GM18907 (cell line): ENCODE measurements at regions not wholly inside any gene's neighbourhood (a gene's known extent, or its start where the extent isn't known, plus 50 kb on each side); places are given as distances from the start of the nearest gene placed in this dataset.
A peak's percentile ranks its signal among the peaks of the same experiment; 100 is the strongest.
"Not testable (repeated sequence)": the region's sequence is repeated elsewhere in the genome, so short reads cannot be mapped to it uniquely, and the experiment has no call there.

ENCODE experiments used
- ATAC-seq: cut with Tn5 transposase; IDR thresholded peaks from one replicate; pipeline ENCODE4 v1.9.1; 2021; ENCODE audit warnings: mild to moderate bottlenecking, moderate library complexity; ENCODE audit not compliant: unreplicated experiment

DNA sequence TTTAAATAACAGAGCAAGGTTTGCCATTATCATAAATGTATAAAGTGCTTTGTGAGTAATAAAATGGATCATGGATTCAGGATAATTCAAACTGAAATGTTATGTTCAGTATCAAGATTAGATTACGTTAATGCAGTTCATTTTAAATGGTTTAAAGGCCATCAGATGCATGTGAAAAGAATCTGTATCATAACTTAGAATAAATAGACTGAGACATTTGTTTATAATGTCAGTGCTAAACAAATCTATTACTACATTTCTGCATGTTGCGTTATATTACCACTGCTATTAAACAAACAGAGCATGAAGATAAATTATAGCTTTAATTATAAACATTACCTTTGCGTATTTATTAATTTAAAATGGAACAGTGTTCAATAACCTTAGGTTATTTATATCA, 160.2 kb downstream of the TOX3 start:
- ATAC-seq: no peak

DNA sequence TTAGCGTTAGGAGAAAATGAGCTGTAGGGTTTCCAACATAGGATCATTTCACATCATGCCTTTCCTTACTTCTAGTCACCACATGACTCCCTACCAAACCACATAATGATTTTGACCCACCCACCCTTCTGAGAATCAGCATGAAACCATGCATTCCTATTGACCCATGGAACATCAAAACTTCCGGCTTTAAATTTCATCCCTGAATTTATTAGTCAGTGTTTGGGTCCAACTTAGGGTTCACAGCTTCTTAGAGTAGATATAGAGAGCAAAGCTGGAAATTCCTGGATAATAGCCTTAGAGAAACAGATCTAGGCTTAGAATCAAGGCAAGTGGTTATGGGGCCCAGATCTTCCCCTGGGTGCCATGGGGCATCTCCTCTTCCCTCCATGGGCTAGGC, 162.6 kb downstream of the TOX3 start:
- ATAC-seq: no peak

DNA sequence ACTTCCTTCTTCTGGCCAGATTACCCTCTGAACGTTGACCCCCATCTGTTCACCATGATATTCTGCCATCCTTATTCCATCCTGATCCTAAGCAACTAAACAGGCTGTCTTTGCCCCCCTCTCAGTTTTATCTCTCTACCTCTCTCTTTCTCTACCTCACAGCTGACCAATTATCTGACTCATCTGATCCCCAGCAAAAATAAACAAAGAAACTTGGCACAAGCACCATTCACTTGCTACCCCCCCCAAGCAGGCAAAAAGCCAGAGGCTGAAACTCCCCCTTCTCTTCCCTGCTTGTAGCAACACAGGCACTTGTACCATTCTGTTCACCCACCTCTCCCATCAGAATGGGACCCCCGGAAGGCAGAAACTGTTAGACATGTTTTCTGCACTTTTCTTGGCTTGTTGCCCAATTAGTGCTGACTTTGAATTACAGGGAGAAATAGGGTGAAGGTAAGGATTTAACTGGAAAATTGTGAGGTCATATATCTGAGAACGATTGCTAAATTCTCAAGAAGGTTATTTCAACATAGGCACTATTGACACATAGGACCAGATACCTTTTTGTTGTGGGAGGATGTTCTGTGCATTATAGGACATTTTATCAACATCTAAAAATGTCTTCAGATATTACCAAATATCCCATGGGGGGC, 163.2 kb downstream of the TOX3 start:
- ATAC-seq: no peak

DNA sequence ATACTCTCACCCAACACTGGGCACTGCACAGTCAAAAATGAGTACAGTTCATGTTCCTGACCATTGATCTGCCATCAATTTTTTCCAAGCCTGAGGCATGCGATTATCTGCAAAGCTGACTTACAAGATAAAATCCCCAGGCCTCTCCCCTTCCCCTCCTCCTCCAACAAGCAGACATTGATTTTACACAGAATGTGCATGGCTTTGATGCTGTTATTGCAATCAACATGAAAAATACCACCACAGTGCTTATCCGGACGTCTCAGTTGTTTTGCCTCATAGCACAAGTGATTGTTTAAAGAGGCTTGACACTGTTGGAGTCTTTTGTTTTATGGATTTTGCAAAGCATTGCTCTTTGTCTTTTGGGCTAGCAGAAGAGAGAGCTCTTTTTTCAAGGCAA, 163.8 kb downstream of the TOX3 start:
- ATAC-seq: no peak

DNA sequence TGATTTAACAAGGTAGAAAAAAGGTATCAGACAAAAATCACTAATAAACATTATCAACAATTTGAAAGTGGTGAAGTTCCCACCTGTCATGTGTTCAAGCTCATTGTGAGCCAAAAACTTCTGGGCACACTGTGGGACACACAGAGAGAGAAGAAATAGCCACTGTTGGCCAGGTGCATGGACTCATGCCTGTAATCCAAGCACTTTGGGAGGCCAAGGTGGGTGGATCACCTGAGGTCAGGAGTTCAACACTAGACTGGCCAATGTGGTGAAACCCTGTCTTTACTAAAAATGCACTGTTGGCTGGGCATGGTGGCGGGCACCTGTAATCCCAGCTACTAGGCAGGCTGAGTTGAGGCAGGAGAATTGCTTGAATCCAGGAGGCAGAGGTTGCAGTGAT, 167.4 kb downstream of the TOX3 start:
- ATAC-seq: no peak

DNA sequence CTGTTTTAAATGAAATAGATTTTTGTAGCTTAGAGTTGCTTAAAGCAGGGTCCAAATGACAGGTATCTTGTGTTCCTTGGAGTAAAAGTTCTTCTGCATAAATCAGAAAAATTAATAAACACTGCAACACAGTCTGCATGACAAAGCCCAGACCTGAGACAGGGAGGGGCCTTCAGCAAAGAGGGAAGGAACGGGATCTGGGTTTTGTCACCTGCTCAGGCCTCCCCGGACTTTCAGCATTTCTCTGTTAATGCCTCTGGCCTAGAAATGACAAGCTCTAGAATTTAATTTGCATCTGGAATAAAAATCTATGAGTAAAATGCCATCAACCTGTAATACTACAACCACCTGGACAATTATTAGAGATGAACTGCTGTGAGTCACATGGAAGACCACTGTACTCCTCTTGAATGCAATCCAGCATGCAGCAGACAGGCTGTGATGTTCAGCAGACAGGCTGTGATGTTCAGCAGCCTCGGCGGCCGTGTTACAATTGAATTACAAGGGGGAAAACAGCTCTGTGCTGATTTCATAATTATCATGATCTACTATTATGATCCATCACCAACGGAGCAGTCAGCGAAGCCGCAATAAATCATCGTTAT, 170.2 kb downstream of the TOX3 start:
- ATAC-seq: no peak

DNA sequence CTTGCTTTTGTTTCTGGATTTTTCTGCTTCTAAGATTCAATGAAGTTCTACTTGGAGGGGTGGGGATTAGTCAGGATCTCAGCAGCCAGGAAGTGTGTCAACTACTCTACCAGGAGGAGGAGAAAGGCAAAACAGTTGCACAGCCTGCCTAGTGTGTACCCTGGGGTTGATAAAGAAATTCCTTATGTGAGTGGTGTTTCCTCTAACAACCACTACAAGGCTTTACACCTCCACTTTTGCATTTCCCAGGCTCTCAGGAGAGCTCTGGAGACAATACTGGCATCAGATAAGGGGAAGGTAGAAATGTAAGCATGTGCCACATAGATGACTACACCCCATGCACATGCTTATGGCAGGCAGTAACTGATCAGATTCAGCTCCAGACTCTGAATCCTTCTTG, 174.6 kb downstream of the TOX3 start:
- no peak for ATAC-seq

DNA sequence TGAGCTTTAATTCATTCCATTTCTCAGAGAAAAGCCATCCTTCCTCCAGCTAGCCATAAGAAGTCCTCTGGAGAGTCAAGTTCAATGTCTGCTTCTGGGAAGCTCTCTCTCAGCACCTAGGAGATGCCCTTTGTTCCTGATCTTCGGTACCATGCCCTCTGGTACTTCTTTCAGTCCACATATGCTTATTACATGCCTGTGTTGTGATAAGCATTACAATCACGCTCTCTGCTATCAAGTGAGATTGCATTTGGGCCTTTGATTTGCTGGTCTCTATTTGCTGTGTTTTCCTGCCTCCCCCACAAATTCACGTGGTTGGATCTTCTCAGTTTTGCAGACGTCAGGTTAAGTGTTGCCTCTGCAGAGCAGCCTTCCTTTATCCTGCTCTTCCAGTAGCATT, 178.1 kb downstream of the TOX3 start:
- no peak for ATAC-seq

DNA sequence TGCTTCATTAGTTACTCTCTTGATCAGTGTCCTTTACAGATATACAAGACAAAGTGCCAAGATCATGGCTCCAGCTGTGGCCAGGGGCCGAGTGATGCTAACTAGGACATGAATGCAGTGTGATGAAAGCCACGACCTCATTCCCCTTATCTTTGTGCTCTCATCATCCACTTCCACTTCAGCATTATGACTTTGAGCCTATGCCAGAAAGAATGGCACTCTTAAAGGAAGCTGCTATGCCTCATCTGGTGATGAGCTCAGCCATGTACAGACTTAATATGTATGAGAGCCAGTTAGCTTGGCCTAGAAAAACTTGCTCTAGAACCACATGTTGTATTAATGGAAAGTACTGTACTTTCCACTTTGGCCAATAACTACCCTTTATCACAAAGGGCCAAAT, 179.1 kb downstream of the TOX3 start:
- no peak for ATAC-seq

DNA sequence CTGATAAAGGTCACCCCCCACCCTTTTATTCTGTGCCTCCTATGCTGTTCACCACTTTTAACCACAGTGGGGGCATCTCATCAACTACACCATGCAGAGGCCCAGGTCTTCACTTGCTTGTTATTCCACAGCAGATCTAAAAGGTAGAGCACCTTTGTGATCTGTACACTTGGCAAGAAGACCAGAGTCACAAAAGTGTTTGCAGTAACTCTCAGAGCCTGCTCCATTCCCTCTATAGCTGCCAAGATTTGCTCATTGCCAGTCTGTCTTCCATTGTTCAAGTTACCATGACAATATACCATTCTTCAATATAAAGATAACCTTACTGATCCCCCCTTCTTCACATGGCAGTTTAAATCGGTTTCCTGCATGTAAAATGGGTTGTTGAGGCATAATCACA, 180.0 kb downstream of the TOX3 start:
- no peak for ATAC-seq

DNA sequence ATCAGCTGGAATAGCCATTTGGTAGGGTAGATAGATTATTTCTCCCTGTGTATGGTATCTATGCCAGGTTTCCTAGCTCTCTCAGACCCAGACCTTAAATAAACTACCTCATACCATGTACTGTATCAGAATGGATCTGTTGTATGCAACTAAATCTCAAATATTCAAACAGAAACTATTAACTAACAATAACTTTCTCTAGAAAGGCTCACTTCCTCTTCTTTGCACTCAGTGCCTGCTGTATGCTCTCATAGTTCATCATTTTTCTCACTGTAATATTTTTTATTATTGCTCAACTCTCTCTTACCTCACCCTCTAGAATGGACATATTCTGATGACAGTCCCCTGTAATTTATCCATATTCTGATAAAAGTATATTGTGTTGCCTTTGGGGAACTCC, 182.4 kb downstream of the TOX3 start:
- peak; percentile 83 for ATAC-seq

DNA sequence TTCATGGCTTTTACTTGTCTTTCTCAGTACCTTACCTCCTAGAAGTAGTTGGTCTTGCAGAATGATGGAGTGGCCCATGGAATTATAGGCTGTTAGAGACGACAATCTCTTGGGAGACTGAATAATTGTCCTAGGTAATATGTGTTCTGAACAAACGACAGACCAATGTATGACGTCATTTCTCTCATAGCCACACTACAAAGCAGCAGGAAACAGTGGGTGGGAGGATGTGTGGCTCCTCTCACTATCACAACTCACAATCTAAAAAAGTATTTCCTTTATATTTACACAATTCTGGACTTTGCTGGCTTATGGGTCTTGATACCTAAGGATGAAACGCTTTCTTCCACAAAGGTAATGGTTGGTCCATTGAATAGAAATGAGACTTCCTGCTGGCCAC, 183.9 kb downstream of the TOX3 start:
- no peak for ATAC-seq

DNA sequence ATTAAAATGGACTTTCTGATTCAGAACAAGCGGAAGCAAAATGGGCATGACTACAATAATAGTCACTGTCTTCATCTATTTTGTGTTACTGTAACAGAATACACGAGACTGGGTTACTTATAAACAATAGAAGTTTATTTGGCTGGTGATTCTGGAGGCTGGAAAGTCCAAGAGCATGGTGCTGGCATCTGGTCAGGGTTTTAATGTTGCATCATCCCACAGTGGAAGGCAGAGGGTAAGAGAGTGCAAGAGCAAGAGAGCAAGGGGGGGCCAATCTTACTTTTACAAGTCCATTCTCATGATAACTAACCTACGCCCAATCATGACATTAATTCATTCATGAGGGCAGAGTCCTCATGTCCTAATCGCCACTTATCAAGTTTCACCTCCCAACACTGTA, 189.2 kb downstream of the TOX3 start:
- ATAC-seq: no peak

DNA sequence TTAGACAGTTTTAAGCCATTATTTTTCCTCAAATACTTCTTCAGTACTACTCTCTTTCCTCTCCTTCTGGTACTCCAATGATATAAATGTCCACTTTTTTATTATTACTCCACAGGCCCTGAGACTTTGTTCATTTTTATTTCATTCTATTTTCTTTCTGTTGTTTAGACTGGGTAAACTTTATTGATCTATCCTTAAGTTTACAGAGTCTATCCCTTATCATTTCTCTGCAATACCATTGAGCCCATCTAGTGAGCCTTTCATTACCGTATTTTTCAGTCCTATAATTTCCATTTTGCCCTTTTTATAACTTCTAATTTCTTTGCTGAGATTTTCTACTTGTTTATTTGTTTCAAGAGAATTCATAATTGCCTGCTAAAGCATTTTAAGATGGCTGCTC, 193.7 kb downstream of the TOX3 start:
- no peak for ATAC-seq

DNA sequence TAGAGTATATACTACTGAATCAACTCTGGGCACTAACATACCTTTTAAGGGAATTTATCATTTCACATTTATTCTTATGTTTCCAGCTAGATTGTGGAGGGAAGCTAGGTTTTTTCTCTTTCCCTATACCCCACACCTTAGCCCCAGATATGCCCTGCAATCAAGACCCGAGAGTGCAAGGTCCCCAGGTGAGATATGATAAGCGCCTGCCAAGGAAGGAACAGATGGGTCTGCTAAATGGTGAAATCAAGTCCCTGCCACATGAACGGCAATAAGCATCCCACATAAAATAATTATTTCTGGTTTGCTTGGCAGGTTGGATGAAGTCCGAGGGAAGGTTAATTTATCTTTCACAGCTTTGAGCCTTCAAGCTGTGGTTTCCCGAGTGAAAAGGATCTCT, 195.5 kb downstream of the TOX3 start:
- no peak for ATAC-seq

DNA sequence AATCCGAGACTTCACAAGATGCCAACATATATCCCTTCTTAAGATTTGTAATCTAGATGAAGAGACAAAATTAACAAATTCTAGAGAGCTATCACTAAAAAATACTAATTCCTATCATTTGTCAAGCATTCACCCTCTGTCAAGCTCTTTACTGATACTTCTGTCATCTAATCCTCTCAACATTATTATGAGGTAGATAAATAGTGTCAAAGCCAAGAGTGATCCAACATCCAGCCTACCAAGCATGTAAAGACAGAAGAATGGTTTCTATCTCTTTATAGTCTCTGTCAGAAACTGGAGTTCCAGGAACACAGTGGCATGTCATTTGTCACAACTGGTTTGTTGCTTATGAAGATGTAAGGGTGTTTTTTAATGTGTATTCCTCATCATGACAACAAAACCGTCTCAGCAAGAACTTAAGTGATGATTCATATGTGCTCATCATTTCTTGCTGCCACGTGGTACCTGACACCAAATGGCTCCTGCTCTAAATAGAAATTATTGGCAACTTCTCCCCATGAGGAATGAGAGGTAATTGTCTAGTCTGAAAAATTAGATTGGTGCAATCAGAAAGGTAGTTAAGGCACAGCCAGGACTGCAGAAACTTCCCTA, 196.8 kb downstream of the TOX3 start:
- ATAC-seq: no peak

DNA sequence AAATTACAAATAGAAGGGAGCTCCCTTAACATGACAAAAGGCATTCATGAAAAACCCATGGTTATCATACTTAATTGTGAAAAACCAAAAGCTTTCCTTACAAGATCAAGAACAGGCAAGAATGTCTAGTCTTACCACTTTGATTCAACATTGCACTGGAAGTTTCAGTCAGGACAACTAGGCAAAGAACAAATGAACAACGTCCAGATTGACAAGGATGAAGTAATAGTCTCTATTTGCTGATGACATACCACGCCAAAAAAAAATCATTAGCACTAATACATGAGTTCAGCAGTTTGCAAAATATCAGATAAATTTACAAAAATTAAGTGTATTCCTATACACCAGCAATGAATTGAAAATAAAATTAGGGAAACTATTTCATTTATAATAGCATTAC, 200.2 kb downstream of the TOX3 start:
- no peak for ATAC-seq

DNA sequence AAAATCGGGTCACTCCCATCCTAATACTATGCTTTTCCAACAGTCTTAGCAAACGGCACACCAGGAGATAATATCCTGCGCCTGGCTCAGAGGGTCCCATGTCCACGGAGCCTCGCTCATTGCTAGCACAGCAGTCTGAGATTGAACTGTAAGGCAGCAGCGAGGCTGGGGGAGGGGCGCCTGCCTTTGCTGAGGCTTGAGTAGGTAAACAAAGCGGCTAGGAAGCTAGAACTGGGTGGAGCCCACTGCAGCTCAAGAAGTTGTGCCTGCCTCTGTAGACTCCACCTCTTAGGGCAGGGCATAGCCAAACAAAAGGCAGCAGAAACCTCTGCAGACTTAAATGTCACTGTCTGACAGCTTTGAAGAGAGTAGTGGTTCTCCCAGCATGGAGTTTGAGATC, 213.3 kb downstream of the TOX3 start:
- not testable (repeated sequence) for ATAC-seq

DNA sequence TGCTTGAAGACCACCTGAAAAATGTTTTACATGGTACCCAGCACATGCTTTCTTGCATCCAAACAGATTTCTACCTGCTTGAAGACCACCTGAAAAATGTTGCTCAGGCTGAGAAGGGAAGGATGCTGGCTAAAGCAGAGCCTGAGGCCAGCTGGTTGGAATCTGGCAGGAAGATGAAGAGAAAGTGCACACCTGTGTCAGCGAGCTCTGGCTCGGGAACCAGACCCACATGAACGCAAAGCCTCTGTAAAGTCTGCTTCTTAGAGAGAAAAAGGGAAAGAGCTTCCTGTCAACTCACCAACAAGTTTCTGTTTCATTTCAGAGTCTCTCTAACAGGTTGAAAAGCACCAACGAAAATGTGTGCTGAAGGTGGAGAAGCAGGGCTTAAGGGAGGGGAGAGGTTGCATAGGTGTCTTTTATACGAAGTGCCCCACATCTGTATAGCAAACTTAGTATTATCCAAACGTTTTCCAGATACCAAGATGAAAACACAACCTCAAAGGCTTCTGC, 226.0 kb downstream of the TOX3 start:
- no peak for ATAC-seq

DNA sequence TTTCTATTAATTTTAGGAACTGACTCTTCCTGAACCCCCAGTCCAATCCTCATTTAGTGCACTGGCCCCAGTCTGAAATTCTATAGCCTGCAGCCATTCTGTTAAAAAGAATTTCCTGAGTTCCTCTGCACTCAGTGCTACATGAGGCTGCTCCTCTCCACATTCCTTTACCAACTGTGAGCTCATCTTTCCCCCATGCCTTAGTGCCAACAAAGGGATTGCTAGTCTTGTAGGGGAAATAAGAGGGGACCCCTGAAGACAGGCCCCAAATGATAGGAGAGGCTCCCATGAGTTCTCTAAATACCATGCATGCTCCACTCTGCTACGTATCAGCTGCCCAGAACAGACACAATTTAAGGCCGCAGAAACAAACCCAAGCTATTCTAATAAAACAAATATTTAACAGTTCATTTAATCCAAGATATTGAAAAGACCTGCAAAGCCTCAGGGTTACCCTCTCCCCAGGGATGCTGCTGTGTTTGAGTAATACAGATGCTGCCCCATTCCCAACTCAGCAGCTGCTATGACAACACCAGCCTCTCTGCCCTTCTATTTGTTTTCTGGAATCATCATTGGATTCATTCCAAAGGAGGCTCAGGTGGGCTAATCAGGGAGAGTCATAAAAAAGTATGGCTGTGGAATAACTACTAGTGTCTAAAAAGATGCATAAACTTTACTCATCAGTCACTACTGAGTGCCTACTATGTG, 228.5 kb downstream of the TOX3 start:
- no peak for ATAC-seq

DNA sequence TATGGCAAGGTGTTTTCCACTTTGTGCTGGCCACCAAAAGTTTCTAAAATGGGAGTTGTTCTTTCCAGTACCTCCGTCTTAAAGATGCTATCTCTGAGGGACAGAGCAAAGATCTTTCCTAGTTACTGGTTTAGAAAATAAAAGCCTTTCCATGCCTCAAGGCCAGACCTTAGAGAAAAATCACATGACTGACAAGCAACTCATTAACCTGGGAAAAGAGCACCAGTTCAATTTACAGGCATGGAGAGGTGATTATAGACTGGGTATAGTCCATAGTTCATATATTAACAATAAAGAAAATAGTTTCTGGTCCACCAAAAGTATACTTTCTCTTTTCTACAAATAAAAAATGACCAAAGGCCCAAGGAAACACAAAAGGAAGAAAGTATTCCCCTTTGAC, 230.7 kb downstream of the TOX3 start:
- no peak for ATAC-seq

DNA sequence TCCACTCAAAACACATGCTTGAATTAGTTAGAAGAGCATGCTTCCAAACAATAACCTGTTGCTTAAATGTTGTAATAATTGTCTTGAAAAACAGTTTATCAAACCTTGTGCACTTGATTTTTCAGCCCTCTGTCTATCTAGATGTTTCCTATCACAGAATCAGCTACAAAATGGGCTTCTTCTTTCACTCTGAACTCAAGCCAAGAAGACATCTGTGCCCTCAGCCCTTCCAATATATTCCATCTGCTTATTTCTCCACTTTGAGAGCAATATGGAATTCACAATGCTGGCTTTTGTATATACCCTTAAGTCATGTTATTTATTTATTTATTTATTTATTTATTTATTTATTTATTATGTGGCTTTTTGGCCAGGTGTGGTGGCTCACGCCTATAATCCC, 234.2 kb downstream of the TOX3 start:
- no peak for ATAC-seq
